HG03045 (cell line): ENCODE measurements at regions not wholly inside any gene's neighbourhood (a gene's known extent, or its start where the extent isn't known, plus 50 kb on each side); places are given as distances from the start of the nearest gene placed in this dataset.
"Not testable (repeated sequence)": the region's sequence is repeated elsewhere in the genome, so short reads cannot be mapped to it uniquely, and the experiment has no call there.

Experiments used
- ATAC-seq: cut with Tn5 transposase; IDR thresholded peaks from one replicate; pipeline ENCODE4 v1.9.1; 2021; ENCODE audit warnings: mild to moderate bottlenecking, moderate library complexity; ENCODE audit not compliant: unreplicated experiment

DNA sequence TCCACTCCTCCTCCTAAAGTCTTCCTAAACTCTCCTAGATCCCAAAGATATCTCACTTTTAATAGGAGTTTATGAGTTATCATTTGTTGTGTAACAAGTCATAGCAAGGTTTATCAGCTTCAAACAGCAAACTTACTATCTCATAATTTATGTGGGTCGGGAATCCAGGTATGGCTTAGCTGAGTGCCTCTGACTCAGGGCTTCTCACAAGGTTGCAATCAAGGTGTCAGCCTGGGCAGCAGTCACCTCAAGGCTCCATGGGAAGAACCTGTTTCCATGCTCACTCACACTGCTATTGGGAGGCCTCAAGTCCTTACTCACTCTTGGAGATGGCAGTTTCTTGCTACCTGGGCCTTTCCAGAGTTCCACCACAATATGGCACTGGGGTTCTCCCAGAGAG lies 889.8 kb downstream of the MCTP2 start:
- ATAC-seq = no peak

DNA sequence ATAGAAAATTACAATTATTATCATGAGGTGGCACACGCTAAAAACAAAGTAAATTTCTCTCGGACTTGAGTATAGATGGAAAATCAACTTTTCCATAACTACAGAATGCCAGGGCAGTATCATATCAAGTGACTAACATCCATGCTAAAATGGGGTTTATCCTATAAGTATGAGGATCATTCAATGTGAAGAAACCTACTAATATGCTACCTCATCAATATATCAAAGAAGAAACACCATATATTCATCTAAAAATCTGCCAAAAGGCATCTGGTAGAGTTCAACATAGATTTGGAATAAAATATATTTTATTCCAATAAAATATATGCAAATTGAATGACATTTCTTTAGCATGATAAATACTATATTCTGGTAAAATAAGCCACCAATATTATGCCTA lies 894.4 kb downstream of the MCTP2 start:
- ATAC-seq = no peak

DNA sequence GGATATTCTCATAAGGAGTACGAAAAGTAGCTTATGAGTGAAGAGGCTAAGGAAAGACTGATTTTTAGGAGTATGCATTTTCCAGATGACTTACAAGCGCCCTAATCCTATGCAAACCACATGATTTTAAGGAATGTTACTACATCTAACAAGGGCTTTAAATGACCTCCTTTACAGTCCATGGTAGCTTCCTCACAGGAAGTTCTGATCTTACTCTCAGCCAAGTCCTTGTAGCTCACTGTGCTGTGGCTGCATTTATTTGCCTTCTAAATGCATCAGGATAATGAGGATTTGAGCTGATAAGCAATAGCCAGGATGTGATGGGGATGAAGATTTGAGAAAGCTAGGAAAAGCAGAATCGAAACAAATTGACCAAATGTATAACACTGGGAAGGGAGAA lies 896.0 kb downstream of the MCTP2 start:
- no peak for ATAC-seq

- ATAC-seq = no peak
Measured at GRCh38 chr15:95129574-95129973, 898.2 kb downstream of the MCTP2 start.

DNA sequence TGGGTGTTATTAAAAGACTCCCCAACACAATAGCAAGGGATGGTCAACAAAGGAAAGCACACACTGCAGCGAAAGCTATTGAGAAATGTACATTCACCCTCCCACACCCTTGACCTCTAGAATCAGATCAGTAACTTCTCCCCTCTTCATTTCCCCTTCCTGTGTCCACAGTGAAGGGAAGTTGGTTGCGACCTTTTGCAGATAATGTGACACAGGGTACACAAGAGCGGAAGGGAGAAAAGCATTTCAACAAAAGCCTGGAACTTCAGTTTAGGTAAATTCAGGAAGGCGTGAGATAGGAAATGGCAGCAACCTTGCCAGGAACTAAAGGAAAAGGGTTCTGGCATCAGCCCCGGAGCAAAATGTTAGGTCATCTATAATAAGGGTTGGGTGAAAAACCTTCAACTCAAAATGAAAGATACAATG lies 899.8 kb downstream of the MCTP2 start:
- ATAC-seq = no peak

DNA sequence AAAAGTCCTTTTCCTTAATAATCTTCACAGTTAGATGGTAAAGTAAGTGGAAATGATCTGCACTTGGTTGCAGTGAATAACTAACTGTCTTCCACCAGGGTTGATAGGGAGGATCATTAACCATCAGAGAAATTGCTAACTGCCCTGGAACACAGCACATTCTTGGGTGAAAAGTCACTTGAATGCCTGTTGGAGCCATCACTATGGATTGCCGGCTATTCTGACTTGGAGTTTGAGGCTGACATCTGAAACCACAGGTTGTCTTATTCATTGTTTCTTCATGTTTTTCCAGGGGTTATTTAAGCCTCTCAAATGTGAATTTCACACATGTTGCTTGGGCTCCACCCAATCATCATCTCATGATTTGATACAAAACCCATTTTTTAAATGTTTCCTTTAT lies 901.4 kb downstream of the MCTP2 start:
- no peak for ATAC-seq

DNA sequence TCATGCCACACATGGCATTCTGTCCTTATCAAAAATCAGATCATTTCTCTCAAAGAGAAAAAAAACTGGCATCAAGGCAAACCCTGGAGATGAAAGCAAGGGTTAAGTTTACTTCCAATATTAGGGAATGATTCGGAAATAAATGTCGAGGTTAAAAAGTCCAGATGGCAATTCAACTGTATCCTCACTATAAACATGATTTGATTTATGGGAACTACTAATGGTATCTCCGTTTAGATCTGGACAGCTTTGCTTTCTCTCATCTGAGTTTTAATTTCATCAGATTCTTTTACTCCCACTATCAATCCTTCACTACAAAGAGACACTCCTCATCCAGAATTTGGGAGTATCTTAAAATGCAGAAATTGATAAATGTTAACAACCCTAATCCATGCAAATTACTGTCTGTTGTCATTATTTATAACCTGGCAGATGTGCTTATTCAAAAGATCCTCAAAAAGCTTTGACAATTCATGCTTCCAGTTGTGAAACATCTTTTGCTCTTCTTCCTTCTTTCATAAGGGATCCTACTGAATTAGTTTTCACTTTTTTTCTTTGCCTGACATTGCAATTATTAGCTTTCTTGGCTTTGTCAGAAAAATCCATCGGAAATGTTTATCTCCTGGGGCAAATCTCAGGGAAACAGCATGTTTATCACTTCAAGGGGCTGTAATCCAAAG lies 903.2 kb downstream of the MCTP2 start:
- ATAC-seq = no peak

GRCh38 chr15:95138604-95139270 lies 907.4 kb downstream of the MCTP2 start:
- ATAC-seq = no peak

DNA sequence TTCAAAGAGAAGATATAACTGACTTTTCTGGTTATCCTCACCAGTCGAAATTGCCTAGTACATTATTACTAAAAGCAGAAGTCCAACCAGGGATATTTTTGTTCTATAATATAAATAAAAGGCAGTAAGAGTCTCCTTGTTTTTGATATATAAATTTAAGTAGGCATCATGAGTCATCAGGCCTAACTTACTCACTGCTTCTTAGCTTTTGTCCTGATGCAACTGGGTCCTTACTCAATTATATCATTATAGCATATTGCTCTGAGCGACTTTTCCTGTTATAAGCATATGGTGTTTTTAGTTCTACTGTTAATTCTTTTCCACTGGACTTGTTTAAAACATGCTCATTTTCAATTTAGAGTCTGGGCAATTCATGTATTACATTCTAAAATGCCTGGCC lies 910.1 kb downstream of the MCTP2 start:
- no peak for ATAC-seq

- ATAC-seq = no peak
Measured at GRCh38 chr15:95142531-95142930, 911.2 kb downstream of the MCTP2 start.

DNA sequence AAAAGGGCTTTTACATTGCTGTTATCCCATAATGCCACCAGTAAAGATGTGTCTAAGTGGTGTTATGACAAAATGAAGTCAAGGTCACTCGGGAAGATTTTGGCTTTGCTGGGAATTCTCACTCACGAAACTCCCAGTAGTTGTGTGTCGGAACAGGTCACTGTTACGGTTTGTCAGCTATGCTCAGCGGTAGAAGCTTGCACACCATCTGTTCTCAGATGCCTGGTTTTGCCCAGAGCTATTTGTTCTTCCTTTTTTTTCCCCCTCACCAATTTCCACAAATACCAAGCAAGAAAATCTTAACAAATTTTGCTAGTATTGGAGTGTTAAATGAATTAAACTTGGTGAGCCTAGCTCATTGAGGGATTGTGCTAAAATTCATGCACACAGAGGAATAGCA lies 915.1 kb downstream of the MCTP2 start:
- no peak for ATAC-seq

DNA sequence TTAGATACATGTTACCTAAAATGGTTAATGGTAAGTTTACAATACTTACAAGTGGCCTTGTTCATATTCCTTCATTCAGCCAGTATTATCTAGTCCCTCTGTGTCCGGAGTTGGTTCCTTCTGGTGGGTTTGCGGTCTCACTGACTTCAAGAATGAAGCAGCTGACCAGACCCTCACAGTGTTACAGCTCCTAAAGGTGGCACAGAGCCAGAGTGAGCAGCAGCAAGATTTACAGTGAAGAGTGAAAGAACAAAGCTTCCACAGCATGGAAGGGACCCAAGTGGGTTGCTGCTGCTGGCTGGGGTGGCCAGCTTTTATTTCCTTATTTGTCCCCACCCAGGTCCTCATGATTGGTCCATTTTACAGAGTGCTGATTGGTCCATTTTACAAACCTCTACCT lies 916.8 kb downstream of the MCTP2 start:
- ATAC-seq = no peak

DNA sequence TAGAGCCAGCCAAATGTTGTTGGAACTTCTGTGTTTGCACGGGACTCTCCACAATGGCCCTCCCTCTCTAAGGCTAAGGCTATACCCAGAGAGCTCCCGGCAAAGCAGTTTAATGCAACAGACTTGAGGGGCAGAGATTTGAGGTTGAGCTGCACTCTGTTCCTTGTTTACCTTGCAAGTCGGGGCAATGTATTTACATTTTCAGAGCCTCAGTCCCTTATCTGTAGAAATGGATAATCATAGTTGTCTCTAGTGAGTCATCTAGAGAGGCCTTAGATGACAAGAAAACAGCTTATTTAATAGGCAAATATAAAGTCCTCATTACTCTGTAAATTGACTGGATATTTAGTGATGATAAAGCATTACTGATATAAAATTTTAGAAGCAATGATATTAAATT lies 917.7 kb downstream of the MCTP2 start:
- ATAC-seq = no peak

DNA sequence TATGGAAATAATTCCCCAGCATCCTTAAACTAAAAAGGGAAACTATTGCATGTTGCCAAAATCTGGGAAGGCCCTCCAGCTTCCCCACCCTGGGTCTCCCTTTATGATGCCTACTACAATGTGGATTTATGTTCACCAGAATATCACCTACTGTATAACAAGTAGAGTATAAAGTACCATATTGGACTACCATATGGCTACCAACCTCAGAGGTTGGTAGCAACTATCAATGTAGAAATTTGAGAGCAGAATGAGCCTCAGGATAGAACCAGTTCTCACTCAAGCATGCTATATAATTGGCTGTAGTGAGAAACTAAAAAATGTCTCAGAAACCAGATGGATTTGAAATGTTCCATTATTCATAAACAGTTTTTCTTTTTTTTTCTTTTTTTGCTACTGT lies 918.4 kb downstream of the MCTP2 start:
- no peak for ATAC-seq

DNA sequence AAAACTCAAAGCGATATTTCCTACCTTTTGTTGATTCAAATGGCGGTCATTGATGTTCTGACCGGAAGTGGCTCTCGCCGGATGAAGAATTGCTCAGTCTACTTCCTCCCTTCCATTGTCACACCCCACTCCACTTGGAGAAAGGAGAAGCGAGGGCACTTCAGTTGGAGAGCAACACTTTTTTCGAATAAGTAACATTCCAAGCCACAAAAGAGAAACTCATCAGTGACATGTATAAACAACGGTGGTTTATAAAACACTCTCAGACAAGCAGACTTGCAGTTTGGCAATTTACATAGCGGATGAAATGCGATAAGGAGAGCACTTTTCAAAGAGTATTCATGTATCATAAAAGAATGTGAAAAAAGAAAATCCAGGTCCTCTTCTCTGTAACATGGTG lies 919.1 kb downstream of the MCTP2 start:
- no peak for ATAC-seq

- ATAC-seq = no peak
Measured at GRCh38 chr15:95152741-95153140, 921.4 kb downstream of the MCTP2 start.

DNA sequence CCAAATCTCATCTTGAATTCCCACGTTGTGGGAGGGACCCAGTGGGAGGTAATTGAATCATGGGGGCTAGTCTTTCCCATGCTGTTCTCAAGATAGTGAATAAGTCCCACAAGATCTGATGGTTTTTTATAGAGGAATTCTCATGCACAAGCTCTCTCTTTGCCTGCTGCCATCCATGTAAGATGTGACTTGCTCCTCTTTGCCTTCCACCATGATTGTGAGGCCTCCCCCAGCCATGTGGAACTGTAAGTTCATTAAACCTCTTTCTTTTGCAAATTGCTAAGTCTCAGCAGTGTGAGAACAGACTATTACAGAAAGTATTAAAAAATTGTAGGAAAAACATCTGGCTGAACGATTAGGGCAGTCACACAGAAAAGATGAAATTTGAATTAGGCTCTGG lies 921.8 kb downstream of the MCTP2 start:
- not testable (repeated sequence) for ATAC-seq

- ATAC-seq = no peak
Measured at GRCh38 chr15:95160316-95160715, 929.0 kb downstream of the MCTP2 start.

DNA sequence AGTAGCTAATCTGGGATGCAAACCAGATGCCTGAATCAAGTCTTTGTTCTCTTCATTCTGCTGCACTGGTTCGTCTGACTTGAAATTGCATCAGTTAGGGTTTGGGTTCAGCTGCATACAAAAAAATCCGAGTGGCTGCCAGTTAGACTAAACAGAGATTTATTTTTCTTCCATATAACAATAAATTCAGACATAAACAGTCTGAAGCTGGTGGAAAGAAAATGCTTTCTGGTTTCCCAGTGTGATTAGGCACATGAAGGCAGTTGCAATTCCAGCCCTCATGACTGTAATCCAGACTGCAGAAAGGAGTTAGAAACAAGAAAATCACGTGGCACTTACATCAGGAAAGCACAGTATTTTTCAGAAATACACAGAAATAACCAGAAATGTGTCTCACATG lies 930.7 kb downstream of the MCTP2 start:
- no peak for ATAC-seq

DNA sequence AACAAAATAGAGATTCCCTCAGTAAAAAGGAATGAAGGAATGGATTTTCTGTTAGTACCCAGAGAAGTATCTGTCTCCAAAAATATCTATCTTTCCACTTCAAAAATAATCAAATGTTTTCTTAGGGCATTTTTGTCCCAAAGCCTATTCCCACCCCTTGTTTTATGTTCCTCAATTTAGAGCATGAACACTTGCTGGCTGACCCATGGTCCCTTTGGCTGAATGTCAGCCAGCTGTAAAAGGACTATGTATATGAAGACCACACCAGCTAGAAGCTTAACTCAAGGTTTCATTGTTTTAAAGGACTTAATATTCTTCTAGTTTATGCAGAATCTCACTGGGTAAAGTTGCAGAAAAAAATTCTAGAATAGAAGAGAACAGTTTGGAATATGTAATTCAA lies 931.2 kb downstream of the MCTP2 start:
- no peak for ATAC-seq

DNA sequence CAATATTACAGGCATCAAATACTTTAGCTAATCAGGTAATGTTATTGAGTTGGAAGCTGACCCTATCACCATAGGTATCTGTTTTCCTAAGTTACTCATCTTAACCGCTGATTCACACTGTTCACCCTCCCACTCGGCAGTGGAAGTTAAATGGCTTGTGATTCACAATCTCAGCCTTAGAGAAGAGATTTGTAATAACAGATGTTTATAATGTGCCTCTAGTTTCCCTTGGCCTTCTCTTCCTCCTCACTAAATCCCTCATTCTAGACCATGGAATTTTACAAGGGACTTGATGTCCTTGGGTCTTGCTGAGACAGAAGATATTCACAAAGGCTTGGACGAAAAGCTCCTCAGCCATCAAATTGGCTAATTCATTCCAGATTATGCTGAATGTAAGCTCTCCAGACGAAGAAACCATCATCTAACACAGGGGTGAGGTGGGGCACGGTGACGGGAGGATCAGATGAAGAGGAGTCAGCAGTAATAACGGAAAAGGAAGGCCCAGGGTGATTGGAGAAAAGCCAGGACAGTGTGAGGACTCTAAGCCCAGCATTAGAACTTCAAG lies 931.7 kb downstream of the MCTP2 start:
- ATAC-seq = no peak

- no peak for ATAC-seq
Measured at GRCh38 chr15:95168152-95168551, 936.8 kb downstream of the MCTP2 start.
